NCI-H2227 (cell line): ENCODE measurements at regions not wholly inside any gene's neighbourhood (a gene's known extent, or its start where the extent isn't known, plus 50 kb on each side); places are given as distances from the start of the nearest gene placed in this dataset.
A peak's percentile ranks its signal among the peaks of the same experiment; 100 is the strongest.

Experiments used
- DNase-seq: peaks from one replicate; lab custom pipeline; 2025; ENCODE audit not compliant: unreplicated experiment; lab: John Stamatoyannopoulos, UW

DNA sequence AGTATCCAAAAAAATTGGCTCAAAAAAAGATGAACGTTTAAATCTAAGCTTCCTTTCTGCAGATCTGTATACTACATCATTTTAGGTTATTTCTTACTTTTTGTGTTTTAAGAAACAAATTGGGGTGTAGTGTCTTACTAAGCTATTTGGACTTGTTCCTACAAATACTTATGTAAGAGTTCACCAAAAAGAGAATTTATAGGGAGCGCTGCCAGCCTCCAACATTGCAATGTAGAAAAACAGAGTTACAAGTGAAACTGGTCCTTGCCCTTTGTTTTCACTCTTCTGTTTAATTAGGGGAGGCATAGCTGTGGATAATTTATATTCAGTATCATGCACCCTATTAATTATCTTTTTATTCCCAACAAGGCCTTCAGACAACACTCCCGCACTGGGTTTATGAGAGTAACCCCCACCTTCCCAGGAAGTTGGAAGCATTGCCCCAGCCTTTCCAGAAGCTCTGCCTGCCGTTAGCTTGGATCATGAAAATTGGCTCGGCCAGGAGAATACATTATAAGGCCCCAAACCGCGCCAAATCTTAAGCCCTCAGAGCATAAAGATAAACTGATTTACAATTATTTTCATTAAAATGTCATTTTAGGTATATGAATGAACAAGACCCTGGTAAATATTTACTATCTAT, 261.8 kb upstream of the KLF6 start:
- DNase-seq: no peak

DNA sequence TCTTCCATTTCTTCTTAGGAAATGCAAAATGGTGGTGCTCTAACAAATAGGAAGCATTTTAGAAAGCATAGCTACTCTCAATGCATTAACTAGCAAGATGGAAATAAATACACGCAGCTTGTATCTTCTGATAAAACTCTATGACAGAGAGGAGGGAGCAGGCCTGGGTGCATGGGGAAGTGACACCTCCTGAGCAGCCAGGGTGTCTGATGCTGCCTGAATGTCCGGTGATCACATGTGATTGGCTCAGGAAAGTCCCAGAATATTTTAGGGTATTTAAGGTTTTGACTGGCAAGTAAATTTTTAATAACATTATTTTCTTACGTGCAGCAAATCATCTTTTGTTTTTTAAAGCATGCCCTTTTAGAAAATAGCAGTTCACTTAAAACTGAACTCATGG, 261.0 kb upstream of the KLF6 start:
- no peak for DNase-seq

DNA sequence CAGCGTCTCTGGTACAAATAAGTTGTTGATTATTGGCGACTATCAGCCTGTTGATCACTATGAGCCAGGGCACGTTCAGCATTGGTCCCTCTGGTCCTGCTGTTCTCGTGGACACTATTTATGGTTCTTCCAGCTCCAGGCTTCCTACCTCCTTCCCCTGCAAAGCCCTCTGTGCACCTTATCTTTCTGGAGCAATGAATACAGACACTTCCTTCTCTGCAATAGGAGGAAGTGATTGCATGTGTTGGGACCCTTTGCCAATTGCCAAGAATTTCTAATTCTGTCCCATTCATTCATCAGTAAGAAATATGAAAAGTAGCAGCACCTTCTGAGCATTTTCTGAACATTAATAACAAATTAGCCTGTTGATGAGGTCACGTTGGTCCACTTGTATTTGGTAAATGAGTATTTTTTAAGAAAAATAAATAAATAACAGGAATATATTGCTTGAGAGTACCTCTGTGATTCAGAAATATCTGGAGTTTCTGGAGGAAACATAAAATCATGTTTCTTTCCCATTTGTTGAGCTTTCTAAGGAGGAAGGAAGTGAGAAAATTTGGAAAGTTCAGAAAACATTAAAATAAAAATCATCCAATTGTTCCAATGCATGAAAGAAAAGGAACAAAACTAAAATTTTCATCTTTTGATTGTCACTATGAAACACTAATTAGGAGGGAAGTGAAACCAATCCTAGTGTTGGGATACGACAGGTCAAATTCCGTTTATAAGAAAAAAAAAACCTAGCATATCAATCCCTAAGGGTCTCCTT, 259.1 kb upstream of the KLF6 start:
- no peak for DNase-seq

DNA sequence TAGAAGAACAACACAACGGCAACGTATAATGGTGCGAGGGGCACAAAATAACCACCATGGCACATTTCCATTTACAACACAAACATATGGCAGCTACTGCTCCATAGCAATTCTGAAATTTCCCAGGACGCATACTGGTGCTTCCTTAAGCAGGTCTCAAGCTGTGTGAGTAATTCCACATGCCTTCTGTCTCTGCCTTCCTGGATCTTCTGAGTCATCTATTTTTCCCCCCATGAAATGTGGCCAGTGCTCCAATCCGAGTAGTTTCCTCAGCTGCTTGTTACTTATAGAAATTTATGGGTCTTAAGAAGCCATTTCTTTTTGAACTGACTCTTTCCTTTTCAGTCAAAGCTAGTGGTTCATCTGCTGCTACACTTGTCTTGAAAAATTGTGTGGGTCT, 256.6 kb upstream of the KLF6 start:
- DNase-seq: no peak

DNA sequence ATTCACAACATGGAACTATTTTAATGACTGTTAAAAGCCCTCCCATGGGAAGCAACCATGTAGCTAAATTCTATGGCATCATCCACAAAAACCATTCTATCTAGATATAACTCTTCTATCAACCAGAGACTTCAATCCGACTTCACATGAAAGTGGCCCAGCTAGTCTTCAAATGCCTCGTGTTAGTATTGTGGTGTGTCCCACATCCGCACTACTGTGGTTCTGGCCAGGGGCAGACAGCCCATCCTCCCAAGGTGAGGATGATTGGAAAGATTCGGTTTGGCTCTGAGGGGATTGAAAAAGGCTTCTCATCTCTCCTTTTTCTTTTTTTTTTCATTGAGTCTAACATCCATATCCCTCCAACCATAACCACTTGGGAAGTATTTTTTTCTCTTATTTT, 253.0 kb upstream of the KLF6 start:
- DNase-seq: no peak

DNA sequence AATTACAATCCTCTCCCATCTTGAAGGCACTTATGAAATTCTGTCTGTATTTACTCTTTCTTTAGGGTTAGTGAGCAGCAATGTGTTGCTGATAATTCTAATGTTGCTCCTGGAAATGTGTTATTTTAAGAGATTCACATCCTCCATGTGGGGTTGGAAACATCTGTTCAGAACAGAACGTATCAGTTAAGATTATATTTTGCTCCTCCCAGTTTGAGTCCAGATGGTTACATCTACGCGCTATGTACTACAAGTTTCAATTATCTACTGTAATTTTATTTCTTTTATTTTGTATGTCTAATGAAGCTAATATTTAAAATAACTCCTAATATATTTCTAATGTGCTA, 250.6 kb upstream of the KLF6 start:
- DNase-seq: no peak

DNA sequence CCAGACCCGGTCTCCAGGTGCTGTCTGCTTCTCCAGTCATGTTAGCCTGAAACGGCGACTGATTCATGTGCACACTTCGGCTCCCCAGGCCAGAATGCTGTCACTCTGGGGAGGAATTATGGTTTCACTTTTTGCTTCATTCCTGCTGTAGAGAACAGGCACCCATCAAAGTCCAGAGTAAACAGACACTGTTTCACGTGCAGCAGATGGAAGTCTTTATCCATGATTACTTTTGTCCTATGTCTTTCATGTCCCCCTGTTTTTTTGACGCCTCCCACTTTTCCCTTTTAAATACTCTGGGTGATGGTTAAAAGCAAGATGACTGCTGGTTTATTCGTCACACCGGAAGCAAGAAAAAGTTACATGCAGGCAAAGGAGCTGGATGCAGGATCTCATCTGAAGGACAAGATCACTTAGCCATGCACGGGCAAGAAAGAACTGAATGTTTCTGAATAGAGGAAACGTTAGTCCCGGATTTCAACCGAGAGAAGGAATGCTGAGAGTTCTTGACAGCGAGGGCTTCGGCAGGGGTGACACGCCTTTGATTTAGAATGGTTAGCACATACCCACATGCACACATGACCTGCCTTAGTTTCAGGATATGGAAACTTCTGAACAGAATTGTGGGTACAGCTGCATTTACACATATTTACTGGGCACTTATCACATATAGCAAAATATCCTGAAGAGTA, 250.0 kb upstream of the KLF6 start:
- peak; percentile 23 for DNase-seq

DNA sequence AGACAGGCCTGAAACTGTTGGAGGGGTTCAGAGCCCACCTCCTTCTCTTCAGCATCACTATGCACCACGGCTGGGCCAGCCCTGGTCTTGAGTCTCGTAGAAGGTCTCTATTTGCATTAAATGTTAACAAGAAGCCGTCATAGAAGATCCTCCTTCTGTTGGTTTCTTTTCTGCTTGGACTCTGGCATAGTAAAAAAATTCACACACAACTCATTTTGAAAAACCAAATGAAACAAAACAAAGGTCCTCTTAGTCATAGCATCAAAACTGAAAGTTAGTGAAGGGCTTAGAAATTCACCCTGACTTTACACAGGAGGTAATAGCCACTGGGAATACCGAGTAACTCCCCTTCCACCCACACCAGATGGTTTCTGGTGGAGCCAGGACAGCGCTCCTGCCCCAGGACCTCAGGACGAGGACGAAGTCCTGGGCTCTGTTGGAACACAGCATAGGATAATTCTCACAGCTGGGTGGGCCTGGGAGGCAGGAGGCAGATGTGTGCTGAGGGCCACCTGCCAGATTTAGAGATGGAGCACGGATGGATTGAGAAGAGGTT, 248.4 kb upstream of the KLF6 start:
- no peak for DNase-seq

DNA sequence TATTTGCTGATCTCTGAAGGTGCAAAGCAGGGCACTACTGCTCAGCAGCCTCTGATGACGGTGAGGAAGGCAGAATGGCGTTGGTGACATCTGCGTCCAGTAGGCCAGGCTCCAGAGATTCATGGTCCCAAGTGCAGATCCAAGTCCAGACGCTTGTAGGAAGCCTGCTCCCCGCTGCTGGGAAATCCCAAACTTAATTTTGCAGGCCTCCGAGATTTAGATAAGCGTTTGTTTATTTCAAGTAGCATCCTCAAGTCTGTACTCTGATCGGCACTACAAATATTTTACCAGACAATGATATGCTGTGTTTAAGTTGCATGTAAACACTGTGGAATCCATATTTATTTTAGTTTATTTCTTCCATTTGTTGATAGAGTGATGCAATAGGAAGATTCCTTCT, 244.9 kb upstream of the KLF6 start:
- DNase-seq: no peak

DNA sequence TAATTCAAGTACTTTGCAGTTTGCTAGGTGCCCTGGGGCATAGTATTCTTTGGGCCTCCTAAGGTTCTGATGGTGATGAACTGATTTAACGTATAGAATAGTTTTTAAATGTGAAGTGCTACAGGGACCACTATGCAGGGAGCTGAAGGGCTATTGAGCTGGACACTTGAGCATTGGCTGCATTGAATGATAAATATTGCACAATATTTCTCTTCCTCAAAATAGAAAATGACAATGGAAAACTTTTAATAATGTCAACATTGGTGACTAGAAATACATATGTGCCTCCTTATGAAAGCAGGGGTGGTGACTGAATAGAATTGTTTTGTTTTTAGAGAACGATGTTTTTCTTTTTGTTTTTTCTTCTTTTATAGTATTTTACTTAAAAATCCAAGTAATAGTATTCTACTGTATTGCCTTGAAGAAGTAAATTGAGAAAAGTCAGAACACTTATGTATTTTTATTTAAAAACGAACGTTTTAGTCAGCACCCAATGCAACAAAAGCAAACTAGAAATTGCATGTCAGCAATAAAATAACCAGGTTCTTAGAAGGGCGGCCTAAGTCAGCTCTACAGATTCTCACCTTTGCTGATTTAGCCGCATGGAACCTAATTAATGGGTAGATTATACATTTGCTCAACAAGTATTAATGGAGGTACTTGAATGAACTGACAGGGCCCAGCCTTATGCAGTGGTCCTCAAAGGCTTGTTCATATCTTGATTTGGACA, 244.0 kb upstream of the KLF6 start:
- no peak for DNase-seq

DNA sequence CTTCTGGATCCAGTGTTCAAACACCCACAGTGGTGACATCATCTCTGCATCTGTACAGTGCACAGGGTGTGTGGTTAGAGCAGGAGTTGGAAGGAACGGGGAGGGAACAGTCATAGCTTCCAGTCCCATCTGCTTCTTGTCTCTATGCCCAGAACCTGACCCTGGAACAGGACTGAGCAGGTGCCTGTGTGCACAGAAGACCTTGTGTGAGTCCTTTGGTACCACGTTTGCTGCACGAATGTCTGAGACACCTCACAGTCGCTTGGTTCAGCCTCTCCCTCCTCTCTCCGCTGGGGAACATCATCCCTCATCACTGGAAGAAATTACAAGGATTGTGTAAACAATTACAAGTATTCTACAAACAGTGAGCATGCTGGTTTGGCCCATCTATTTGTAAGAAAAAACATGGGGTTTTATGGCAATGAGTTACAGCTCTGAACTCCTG, 243.0 kb upstream of the KLF6 start:
- DNase-seq: no peak

DNA sequence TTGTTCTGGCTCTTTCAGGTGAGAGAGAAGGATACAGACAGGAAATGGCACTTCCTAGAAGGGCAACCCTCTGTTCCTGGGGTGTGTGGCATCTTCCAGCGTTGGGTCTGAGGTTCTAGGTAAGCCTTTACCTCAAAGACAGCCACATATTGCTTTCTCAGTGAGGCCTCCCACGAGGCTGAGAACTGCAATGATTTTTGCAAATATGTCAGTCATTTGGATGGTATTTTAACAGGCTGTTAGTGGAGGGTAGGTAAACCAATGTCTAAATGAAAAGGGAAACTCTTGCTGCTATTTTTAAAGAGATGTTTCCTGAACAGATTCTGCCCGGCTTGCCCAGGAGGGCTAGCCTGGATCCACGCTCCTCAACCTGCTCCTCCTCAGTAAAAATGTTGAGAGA, 240.3 kb upstream of the KLF6 start:
- no peak for DNase-seq

DNA sequence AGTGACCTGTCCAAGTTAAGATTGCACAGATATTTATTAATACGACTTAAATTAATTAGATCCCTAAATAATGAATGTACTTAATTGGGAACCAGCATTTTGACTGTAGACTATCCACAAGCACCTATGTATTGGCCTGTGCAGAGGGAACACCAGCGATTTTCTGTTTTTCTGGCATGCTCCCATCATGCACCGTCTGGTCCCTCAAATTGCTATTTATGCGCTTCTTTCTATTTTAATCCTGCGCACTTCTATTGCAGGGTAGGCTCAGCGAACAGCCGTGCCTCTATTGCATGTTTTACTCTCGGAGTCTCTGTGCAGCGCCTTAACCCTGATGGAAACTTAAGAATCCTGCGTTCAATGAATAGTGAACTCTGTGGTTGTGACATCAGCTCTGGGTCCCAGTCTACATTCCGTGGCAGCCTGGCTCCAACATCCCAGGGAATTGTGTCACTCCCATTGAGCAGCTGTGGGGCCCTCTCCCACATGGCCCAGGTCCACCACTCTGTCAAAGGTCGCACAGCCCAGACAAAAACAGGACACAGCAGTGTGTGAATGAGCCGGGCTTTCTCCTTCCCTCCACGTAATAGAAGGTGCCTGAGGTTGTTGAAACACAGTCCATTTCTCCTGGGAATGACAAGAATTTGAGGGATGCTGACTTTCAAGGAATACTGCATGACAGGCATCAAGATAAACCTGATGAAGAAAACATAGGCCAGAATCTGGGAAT, 239.7 kb upstream of the KLF6 start:
- no peak for DNase-seq

DNA sequence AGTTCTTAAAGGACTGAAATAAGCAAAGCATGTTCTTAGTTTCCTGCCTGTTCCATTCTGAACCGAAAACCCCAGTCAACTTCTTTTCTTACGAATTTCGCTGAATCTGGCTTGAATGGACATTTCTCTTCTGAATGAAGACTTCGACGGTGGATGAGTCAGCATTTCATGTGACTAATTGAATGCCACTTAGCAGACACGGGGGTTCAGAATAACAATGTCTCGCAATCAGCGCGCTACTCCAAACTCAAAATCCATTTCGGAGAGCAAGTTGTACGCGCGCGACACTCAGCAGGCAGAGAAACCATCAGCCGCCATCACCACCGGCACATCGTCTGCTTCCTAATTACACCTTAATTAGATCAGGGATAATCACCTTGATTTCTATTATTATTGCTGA, 239.0 kb upstream of the KLF6 start:
- DNase-seq: peak; percentile 18

DNA sequence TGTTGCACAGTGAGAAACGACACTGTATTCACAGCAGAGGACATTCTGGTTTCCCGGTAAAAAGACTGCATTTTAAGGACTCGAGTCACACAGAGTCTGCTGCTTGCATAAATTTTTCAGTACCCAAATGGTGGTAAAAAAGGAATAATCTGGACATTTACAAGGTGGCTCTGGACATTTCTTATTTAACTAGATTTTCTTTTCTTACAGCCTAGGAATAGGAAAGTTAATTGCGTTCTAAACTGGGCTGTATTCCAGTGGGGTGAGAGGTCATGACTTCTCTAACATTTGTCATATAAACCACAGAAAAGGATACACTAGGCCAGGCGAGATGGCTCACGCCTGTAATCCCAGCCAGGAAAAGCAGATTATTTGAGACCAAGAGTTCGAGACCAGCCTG, 237.5 kb upstream of the KLF6 start:
- no peak for DNase-seq

DNA sequence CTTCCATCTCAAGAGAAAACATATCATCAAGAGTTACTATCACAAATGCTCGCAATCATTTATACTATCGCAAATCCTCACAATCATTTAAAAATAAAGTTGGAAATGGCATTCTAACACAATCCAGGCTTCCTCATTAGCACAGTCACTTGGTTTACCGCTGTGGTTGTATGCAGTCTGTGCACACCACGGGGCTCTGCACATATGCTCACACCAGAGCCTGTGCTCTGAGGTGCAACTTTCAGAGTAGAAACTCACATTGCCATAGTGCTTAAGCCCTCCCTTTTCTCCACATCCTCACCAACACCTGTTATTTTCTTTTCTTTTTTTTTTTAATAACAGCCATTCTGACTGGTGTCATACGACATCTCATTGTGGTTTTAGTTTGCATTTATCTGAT, 235.6 kb upstream of the KLF6 start:
- no peak for DNase-seq

DNA sequence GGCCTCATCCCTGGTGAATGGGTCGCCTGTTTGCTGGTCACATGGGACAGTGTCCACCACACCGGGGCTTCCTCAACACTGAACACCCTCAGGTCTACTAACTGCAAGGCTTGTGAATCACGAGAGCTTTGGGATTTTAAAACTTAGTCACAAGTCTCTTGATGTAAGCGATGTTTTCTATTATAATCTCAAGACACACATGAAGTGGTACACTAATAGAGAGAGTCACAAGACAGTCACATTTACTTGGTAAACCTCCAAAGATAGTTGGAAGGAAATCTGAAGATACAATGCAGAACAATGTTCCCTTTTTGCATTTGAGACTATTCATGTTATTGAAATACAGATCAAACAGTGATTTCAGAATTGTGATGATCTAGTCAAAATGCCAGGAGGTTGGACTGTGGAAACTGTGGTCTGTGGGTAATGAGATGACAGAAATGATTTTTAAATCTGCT, 233.1 kb upstream of the KLF6 start:
- no peak for DNase-seq

DNA sequence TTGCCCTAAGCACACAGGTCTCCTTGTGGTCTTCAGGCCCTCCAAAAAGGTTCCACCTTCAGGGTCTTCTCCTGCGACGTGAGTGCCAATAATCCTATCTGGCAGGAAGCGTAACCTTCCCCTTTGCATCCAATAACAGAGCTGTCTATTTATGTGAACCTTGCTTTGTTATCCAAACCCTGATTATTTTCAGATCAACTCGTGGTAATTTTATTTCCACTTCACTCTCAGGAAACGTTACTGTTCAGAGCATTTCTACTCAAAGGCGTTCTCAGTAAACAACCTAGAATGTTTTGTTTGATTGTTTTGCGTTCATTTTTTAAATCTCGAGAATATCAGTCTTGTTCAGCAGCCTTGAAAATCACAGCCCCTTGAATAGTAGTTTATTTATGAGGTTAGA, 232.3 kb upstream of the KLF6 start:
- DNase-seq: no peak

DNA sequence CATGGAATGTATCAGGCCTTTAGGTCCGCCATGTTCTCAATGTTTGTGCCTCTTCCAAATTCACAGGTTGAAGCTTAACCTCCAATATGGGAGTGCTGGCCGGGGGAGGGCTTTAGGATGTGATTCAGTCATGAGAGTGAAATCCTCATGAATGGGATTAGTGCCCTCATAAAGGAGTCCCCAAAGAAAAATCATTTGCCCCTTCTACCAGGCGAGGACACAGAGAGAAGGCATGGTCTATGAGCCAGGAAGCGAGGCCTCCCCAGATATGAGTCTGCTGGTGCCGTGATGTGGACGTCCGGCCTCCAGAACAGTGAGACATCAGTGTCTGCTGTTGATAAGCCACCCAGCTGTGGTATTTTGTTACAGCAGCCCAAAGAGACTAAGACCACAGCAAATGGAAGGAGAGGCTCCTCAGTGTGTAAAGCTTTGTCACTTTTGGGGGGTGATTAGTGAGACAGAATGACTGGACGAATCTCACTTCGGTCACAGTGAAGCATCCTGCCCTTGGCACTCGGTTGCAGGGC, 231.3 kb upstream of the KLF6 start:
- DNase-seq: no peak

DNA sequence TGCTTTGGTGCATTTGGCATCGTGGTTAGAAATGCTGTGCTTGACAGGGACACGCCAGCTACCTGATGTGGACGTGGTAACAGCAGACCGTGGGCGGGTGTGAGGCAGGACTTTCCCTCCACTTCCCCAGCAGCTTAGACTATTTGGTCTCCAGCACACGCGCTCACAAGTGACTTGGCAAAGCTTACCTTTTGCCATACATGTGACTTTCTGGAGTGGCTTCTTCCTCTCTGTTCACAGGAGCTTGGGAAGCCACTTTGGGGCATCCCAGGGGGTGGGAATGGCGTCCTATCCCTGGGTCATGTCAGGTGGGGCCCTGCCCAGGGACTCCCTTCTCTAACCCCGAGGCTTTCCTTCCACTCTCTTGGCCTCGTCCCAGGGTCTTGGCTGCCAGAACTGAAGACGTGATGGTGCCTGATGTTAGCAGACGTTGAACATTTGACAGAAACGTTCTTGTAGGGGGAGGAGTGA, 228.7 kb upstream of the KLF6 start:
- no peak for DNase-seq
